GM12872 (cell line): ENCODE measurements at regions not wholly inside any gene's neighbourhood (a gene's known extent, or its start where the extent isn't known, plus 50 kb on each side); places are given as distances from the start of the nearest gene placed in this dataset.

Source experiments
- TF ChIP-seq, protein P1 (sequence below): IDR thresholded peaks from 3 replicates; pipeline ENCODE4 v1.5.1; 2011; ENCODE audit warnings: low read depth, mild to moderate bottlenecking, low read length, moderate library complexity; ENCODE audit not compliant: insufficient read depth

DNA sequence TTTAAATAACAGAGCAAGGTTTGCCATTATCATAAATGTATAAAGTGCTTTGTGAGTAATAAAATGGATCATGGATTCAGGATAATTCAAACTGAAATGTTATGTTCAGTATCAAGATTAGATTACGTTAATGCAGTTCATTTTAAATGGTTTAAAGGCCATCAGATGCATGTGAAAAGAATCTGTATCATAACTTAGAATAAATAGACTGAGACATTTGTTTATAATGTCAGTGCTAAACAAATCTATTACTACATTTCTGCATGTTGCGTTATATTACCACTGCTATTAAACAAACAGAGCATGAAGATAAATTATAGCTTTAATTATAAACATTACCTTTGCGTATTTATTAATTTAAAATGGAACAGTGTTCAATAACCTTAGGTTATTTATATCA lies 160.2 kb downstream of the TOX3 start:
- TF ChIP-seq, protein P1, sequence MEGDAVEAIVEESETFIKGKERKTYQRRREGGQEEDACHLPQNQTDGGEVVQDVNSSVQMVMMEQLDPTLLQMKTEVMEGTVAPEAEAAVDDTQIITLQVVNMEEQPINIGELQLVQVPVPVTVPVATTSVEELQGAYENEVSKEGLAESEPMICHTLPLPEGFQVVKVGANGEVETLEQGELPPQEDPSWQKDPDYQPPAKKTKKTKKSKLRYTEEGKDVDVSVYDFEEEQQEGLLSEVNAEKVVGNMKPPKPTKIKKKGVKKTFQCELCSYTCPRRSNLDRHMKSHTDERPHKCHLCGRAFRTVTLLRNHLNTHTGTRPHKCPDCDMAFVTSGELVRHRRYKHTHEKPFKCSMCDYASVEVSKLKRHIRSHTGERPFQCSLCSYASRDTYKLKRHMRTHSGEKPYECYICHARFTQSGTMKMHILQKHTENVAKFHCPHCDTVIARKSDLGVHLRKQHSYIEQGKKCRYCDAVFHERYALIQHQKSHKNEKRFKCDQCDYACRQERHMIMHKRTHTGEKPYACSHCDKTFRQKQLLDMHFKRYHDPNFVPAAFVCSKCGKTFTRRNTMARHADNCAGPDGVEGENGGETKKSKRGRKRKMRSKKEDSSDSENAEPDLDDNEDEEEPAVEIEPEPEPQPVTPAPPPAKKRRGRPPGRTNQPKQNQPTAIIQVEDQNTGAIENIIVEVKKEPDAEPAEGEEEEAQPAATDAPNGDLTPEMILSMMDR = no peak

DNA sequence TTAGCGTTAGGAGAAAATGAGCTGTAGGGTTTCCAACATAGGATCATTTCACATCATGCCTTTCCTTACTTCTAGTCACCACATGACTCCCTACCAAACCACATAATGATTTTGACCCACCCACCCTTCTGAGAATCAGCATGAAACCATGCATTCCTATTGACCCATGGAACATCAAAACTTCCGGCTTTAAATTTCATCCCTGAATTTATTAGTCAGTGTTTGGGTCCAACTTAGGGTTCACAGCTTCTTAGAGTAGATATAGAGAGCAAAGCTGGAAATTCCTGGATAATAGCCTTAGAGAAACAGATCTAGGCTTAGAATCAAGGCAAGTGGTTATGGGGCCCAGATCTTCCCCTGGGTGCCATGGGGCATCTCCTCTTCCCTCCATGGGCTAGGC lies 162.6 kb downstream of the TOX3 start:
- TF ChIP-seq, protein P1 = no peak

DNA sequence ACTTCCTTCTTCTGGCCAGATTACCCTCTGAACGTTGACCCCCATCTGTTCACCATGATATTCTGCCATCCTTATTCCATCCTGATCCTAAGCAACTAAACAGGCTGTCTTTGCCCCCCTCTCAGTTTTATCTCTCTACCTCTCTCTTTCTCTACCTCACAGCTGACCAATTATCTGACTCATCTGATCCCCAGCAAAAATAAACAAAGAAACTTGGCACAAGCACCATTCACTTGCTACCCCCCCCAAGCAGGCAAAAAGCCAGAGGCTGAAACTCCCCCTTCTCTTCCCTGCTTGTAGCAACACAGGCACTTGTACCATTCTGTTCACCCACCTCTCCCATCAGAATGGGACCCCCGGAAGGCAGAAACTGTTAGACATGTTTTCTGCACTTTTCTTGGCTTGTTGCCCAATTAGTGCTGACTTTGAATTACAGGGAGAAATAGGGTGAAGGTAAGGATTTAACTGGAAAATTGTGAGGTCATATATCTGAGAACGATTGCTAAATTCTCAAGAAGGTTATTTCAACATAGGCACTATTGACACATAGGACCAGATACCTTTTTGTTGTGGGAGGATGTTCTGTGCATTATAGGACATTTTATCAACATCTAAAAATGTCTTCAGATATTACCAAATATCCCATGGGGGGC lies 163.2 kb downstream of the TOX3 start:
- TF ChIP-seq, protein P1 = no peak

DNA sequence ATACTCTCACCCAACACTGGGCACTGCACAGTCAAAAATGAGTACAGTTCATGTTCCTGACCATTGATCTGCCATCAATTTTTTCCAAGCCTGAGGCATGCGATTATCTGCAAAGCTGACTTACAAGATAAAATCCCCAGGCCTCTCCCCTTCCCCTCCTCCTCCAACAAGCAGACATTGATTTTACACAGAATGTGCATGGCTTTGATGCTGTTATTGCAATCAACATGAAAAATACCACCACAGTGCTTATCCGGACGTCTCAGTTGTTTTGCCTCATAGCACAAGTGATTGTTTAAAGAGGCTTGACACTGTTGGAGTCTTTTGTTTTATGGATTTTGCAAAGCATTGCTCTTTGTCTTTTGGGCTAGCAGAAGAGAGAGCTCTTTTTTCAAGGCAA lies 163.8 kb downstream of the TOX3 start:
- TF ChIP-seq, protein P1 = no peak

DNA sequence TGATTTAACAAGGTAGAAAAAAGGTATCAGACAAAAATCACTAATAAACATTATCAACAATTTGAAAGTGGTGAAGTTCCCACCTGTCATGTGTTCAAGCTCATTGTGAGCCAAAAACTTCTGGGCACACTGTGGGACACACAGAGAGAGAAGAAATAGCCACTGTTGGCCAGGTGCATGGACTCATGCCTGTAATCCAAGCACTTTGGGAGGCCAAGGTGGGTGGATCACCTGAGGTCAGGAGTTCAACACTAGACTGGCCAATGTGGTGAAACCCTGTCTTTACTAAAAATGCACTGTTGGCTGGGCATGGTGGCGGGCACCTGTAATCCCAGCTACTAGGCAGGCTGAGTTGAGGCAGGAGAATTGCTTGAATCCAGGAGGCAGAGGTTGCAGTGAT lies 167.4 kb downstream of the TOX3 start:
- TF ChIP-seq, protein P1 = no peak

DNA sequence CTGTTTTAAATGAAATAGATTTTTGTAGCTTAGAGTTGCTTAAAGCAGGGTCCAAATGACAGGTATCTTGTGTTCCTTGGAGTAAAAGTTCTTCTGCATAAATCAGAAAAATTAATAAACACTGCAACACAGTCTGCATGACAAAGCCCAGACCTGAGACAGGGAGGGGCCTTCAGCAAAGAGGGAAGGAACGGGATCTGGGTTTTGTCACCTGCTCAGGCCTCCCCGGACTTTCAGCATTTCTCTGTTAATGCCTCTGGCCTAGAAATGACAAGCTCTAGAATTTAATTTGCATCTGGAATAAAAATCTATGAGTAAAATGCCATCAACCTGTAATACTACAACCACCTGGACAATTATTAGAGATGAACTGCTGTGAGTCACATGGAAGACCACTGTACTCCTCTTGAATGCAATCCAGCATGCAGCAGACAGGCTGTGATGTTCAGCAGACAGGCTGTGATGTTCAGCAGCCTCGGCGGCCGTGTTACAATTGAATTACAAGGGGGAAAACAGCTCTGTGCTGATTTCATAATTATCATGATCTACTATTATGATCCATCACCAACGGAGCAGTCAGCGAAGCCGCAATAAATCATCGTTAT lies 170.2 kb downstream of the TOX3 start:
- TF ChIP-seq, protein P1 = no peak

DNA sequence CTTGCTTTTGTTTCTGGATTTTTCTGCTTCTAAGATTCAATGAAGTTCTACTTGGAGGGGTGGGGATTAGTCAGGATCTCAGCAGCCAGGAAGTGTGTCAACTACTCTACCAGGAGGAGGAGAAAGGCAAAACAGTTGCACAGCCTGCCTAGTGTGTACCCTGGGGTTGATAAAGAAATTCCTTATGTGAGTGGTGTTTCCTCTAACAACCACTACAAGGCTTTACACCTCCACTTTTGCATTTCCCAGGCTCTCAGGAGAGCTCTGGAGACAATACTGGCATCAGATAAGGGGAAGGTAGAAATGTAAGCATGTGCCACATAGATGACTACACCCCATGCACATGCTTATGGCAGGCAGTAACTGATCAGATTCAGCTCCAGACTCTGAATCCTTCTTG lies 174.6 kb downstream of the TOX3 start:
- TF ChIP-seq, protein P1 = no peak
